Adrenal gland (tissue), 9 donors: ENCODE measurements at regions not wholly inside any gene's neighbourhood (a gene's known extent, or its start where the extent isn't known, plus 50 kb on each side); places are given as distances from the start of the nearest gene placed in this dataset.

Experiments used
- DNase-seq, 7 donors: peaks; one replicate each; pipeline ENCODE4 v3.0.0-alpha.2; 2019 to 2020
- H3K27ac ChIP-seq, 5 donors: fragments of 200-600 bp; sonication (generic) in 4 of 5; 1 replicate in 3 of 5; 2 replicates in 2 of 5; pipeline versions ENCODE4 v1.5.1 to v1.8.0; 2016 to 2020; ENCODE audit warnings: mild to moderate bottlenecking in 1 of 5
- H3K27me3 ChIP-seq: fragments of 200-600 bp; 2 replicates; pipeline ENCODE4 v1.8.0; 2021
- H3K36me3 ChIP-seq, 2 donors: fragments of 200-600 bp; replicated peaks in 1 of 2; 1 replicate in 1 of 2; 2 replicates in 1 of 2; pipeline versions ENCODE4 v1.5.1 to v1.8.0; 2018 to 2022
- H3K4me1 ChIP-seq, 2 donors: fragments of 200-600 bp; replicated peaks in 1 of 2; 1 replicate in 1 of 2; 2 replicates in 1 of 2; pipeline versions ENCODE4 v1.5.1 to v1.8.0; 2018 to 2021
- H3K4me3 ChIP-seq, 4 donors: fragments of 200-600 bp; sonication (generic) in 3 of 4; one replicate each; pipeline ENCODE4 v1.5.1; 2016 to 2018
- H3K9me3 ChIP-seq, 3 donors: fragments of 200-600 bp; sonication (generic) in 1 of 3; replicated peaks in 1 of 3; 1 replicate in 2 of 3; 2 replicates in 1 of 3; pipeline versions ENCODE4 v1.5.1 to v1.8.0; 2016 to 2021
- POLR2A ChIP-seq, 2 donors: fragments of 450-650 bp; IDR thresholded peaks; one replicate each; pipeline ENCODE4 v1.6.1; 2017; ENCODE audit warnings: antibody characterized with exemption in 2 of 2, mild to moderate bottlenecking in 2 of 2, moderate library complexity in 1 of 2
- WGBS, 4 donors: extraction: QIAGEN DNeasy Blood & Tissue Kit in 2 of 4; methylation state at CpG; one replicate each; pipeline versions ENCODE4 v1.1.5 to v1.1.7; 2013 to 2017; 5-methylcytosine and 5-hydroxymethylcytosine counted together
- intact Hi-C, 2 donors: fragments of 100-400 bp; cut with DNase I; formaldehyde crosslinking; loops; one replicate each; pipeline versions ENCODE4 v1.14.1 to v1.15.0; 2022 to 2023
- TF ChIP-seq, protein P1 (sequence below), 6 experiments: fragments of 450-650 bp in 4 of 6; fragments of 200-600 bp in 2 of 6; sonication (generic) in 1 of 6; IDR thresholded peaks; 1 replicate in 5 of 6; 2 replicates in 1 of 6; pipeline versions ENCODE4 v1.5.1 to v1.8.0; 2016 to 2021; ENCODE audit warnings: antibody characterized with exemption in 6 of 6, mild to moderate bottlenecking in 2 of 6, moderate library complexity in 1 of 6
- donor health status: healthy with polysubstance abuse.
- donor health status: Bipolar disorder and iron deficiency.
- donor health status: DM: yes; HTN: yes; CAD: no.
- donor health status: DM: no; HTN: no; CAD: no.
- donor health status: DM: no; HTN: no; CAD: no.

DNA sequence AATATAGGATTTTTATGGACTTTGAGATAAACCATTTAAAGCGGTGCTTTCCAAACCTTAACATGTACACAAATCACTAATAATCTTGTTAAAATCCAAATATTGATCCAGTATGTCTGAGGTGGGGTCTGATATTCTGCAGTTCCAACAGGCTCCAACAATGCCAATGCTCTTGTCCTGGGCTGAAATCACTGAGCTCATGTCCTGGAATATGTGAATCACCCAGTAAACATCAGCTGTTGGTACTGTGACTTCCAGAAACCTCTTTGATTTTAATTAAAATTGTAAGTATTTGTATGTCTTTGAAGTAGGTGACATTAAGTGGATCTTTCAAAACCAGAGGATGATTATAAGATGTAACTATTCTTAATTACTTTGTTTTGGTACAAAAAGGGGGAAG, 52.8 kb upstream of the CAST start:
- Histone ChIP-seq H3K4me3 (no peak overlapping the region), H3K9me3 (no peaks in the 10 kb centered on the region), H3K27ac (no peak overlapping the region), H3K27me3 (no peaks in the 10 kb centered on the region), H3K4me1 (no peaks in the 10 kb centered on the region), H3K36me3 (no peaks in the 10 kb centered on the region)
- intact Hi-C loops = loop anchor here in 1 of 2 donors (10.0 kb wide), 1 partner anchor 755 kb away; no protein-coding TSS in a partner anchor
- TF ChIP-seq, protein P1, sequence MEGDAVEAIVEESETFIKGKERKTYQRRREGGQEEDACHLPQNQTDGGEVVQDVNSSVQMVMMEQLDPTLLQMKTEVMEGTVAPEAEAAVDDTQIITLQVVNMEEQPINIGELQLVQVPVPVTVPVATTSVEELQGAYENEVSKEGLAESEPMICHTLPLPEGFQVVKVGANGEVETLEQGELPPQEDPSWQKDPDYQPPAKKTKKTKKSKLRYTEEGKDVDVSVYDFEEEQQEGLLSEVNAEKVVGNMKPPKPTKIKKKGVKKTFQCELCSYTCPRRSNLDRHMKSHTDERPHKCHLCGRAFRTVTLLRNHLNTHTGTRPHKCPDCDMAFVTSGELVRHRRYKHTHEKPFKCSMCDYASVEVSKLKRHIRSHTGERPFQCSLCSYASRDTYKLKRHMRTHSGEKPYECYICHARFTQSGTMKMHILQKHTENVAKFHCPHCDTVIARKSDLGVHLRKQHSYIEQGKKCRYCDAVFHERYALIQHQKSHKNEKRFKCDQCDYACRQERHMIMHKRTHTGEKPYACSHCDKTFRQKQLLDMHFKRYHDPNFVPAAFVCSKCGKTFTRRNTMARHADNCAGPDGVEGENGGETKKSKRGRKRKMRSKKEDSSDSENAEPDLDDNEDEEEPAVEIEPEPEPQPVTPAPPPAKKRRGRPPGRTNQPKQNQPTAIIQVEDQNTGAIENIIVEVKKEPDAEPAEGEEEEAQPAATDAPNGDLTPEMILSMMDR (IDR thresholded peaks at IDR 0.05) = no peak
- TF ChIP-seq POLR2A (IDR thresholded peaks at IDR 0.05) = no peak
- 2 to 100% (median 66%) methylated on average over 1 of the region's 1 CpG for WGBS, 4 donors
- DNase-seq = no peak

DNA sequence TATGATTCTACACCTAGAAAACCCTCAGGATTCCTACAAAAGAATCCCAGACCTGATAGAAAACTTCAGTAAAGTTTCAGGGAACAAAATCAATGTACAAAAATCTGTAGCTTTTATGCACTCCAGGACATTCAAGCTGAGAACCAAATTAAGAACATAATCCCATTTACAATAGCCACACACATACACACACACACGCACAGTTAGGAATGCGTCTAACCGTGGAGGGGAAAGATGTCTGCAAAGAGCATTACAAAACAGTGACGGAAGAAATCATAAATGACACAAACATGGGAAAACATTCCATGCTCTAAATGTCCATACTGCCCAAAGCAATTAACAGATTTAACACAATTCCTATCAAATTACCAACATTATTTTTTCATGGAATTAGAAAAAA, 51.4 kb upstream of the CAST start:
- H3K36me3 ChIP-seq = no peaks in the 10 kb centered on the region
- H3K4me1 ChIP-seq = no peaks in the 10 kb centered on the region
- TF ChIP-seq, protein P1 (IDR thresholded peaks at IDR 0.05) = no peak
- TF ChIP-seq POLR2A (IDR thresholded peaks at IDR 0.05) = no peak
- no peak overlapping the region for H3K4me3 ChIP-seq
- H3K27ac ChIP-seq = no peak overlapping the region
- 84 to 89% (median 87%) methylated on average over 4 of the region's 4 CpGs for WGBS, 4 donors
- H3K9me3 ChIP-seq = no peaks in the 10 kb centered on the region
- DNase-seq = no peak
- intact Hi-C loops = loop anchor here (10.0 kb wide), 2 partner anchors 74 to 114 kb away; no protein-coding TSS in a partner anchor
- H3K27me3 ChIP-seq = no peaks in the 10 kb centered on the region

DNA sequence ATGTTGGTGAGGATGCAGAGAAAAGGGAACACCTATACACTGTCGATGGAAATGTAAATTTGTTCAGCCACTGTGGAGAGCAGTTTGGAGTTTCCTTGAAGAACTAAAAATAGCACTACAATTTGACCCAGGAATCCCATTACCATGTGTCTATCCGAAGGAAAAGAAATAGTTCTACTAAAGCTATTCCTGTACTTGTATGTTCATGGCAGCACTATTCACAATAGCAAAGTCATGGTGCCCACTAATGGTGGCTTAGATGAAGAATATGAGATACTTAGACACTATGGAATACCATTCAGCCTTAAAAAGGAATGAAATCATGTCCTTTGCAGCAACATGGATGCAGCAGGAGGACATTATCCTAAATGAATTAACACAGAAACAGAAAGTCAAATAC, 50.2 kb upstream of the CAST start:
- 35 to 62% (median 41%) methylated on average over 2 of the region's 2 CpGs for WGBS, 4 donors

More for the DNA sequence above, 50.2 kb upstream of the CAST start:
- Histone ChIP-seq H3K27ac (no peak overlapping the region), H3K9me3 (no peaks in the 10 kb centered on the region), H3K36me3 (no peaks in the 10 kb centered on the region), H3K4me1 (no peaks in the 10 kb centered on the region), H3K27me3 (no peaks in the 10 kb centered on the region), H3K4me3 (no peak overlapping the region)
- DNase-seq = no peak
- intact Hi-C loops = loop anchor here (10.0 kb wide), 2 partner anchors 73 to 113 kb away; no protein-coding TSS in a partner anchor
- TF ChIP-seq, protein P1 (IDR thresholded peaks at IDR 0.05) = no peak
- no peak for TF ChIP-seq POLR2A (IDR thresholded peaks at IDR 0.05)
